ENCODE measurements at regions not wholly inside any gene's neighbourhood (a gene's known extent, or its start where the extent isn't known, plus 50 kb on each side); places are given as distances from the start of the nearest gene placed in this dataset.

DNA sequence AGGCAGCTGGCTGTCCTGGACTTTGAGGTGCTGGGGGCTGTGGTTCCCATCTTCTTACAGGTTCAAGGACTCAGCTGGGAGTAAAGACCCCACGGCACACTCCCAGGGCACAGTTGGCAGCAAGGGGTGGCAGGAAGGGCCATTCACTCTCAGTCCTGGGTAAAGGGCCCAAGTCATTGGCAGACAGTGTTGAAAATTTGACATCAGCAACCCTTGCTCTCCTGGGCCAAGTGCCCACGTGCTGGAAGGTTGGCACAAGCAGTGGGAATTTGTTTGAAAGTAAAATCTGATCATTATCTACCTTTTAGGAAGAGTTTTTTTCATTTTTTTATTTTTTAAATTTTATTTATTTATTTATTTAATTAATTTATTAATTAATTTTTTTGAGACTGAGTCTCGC is 241.6 kb upstream of the MKI67 start:
- TF ChIP-seq, protein P1, sequence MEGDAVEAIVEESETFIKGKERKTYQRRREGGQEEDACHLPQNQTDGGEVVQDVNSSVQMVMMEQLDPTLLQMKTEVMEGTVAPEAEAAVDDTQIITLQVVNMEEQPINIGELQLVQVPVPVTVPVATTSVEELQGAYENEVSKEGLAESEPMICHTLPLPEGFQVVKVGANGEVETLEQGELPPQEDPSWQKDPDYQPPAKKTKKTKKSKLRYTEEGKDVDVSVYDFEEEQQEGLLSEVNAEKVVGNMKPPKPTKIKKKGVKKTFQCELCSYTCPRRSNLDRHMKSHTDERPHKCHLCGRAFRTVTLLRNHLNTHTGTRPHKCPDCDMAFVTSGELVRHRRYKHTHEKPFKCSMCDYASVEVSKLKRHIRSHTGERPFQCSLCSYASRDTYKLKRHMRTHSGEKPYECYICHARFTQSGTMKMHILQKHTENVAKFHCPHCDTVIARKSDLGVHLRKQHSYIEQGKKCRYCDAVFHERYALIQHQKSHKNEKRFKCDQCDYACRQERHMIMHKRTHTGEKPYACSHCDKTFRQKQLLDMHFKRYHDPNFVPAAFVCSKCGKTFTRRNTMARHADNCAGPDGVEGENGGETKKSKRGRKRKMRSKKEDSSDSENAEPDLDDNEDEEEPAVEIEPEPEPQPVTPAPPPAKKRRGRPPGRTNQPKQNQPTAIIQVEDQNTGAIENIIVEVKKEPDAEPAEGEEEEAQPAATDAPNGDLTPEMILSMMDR (IDR thresholded peaks at IDR 0.05; ENCODE audit: low read depth, low read length, missing input control): no peak
- TF ChIP-seq, protein P2, sequence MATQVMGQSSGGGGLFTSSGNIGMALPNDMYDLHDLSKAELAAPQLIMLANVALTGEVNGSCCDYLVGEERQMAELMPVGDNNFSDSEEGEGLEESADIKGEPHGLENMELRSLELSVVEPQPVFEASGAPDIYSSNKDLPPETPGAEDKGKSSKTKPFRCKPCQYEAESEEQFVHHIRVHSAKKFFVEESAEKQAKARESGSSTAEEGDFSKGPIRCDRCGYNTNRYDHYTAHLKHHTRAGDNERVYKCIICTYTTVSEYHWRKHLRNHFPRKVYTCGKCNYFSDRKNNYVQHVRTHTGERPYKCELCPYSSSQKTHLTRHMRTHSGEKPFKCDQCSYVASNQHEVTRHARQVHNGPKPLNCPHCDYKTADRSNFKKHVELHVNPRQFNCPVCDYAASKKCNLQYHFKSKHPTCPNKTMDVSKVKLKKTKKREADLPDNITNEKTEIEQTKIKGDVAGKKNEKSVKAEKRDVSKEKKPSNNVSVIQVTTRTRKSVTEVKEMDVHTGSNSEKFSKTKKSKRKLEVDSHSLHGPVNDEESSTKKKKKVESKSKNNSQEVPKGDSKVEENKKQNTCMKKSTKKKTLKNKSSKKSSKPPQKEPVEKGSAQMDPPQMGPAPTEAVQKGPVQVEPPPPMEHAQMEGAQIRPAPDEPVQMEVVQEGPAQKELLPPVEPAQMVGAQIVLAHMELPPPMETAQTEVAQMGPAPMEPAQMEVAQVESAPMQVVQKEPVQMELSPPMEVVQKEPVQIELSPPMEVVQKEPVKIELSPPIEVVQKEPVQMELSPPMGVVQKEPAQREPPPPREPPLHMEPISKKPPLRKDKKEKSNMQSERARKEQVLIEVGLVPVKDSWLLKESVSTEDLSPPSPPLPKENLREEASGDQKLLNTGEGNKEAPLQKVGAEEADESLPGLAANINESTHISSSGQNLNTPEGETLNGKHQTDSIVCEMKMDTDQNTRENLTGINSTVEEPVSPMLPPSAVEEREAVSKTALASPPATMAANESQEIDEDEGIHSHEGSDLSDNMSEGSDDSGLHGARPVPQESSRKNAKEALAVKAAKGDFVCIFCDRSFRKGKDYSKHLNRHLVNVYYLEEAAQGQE (IDR thresholded peaks at IDR 0.05): no peak
- TF ChIP-seq YY1 (IDR thresholded peaks at IDR 0.05) (no peak), RAD21 (IDR thresholded peaks at IDR 0.05) (no peak), EGR1 (IDR thresholded peaks at IDR 0.05; ENCODE audit: low read depth in 2 of 2) (no peak), FOXA1 (IDR thresholded peaks at IDR 0.05) (no peak), GABPA (IDR thresholded peaks at IDR 0.05 in 1 of 2, conservative IDR thresholded peaks at IDR 0.05 in 1 of 2) (no peak), RXRA (IDR thresholded peaks at IDR 0.05) (peak in 1 of 2 donors; percentile 47), TAF1 (conservative IDR thresholded peaks at IDR 0.05) (no peak), NR2F2 (IDR thresholded peaks at IDR 0.05) (no peak), HNF4G (IDR thresholded peaks at IDR 0.05) (no peak)
- TF ChIP-seq, protein P3, sequence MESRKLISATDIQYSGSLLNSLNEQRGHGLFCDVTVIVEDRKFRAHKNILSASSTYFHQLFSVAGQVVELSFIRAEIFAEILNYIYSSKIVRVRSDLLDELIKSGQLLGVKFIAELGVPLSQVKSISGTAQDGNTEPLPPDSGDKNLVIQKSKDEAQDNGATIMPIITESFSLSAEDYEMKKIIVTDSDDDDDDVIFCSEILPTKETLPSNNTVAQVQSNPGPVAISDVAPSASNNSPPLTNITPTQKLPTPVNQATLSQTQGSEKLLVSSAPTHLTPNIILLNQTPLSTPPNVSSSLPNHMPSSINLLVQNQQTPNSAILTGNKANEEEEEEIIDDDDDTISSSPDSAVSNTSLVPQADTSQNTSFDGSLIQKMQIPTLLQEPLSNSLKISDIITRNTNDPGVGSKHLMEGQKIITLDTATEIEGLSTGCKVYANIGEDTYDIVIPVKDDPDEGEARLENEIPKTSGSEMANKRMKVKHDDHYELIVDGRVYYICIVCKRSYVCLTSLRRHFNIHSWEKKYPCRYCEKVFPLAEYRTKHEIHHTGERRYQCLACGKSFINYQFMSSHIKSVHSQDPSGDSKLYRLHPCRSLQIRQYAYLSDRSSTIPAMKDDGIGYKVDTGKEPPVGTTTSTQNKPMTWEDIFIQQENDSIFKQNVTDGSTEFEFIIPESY (IDR thresholded peaks at IDR 0.05): no peak
- TF ChIP-seq, protein P4, sequence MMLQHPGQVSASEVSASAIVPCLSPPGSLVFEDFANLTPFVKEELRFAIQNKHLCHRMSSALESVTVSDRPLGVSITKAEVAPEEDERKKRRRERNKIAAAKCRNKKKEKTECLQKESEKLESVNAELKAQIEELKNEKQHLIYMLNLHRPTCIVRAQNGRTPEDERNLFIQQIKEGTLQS (IDR thresholded peaks at IDR 0.05): no peak
- TF ChIP-seq, protein P5, sequence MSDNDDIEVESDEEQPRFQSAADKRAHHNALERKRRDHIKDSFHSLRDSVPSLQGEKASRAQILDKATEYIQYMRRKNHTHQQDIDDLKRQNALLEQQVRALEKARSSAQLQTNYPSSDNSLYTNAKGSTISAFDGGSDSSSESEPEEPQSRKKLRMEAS (IDR thresholded peaks at IDR 0.05): no peak

Measured in liver (tissue), 3 donors.